GM12878 (cell line): ENCODE measurements at regions not wholly inside any gene's neighbourhood (a gene's known extent, or its start where the extent isn't known, plus 50 kb on each side); places are given as distances from the start of the nearest gene placed in this dataset.

ENCODE experiments used
- ATAC-seq: fragments of 200-7000 bp; cut with Tn5 transposase; 3 replicates; pipeline ENCODE4 v1.9.1; 2020; ENCODE audit warnings: mild to moderate bottlenecking, moderate library complexity
- BruUV-seq: library from RNA; stranded (reverse); fragments of 400-500 nt; replicated peaks from 2 replicates; lab custom pipeline; 2021; lab: Mats Ljungman, UMichigan
- CTCF ChIA-PET: fragments of 300-600 bp; sonication (Branson Sonifier 250); formaldehyde crosslinking; extraction: SDS; loops from one replicate; lab custom pipeline; 2021; ENCODE audit warnings: inconsistent platforms; lab: Yijun Ruan, JAX
- POLR2A ChIA-PET: fragments of 350-600 bp; formaldehyde crosslinking; extraction: SDS; loops from one replicate; lab custom pipeline; 2021; ENCODE audit warnings: inconsistent platforms; lab: Charles Lee
- RAD21 ChIA-PET: fragments of 300-600 bp; sonication (Branson Sonifier 250); formaldehyde crosslinking; loops from one replicate; lab custom pipeline; 2023; ENCODE audit warnings: antibody characterized with exemption; ENCODE audit not compliant: unreplicated experiment; lab: Charles Lee
- SMC1A ChIA-PET: fragments of 300-600 bp; sonication (Branson Sonifier 250); formaldehyde crosslinking; loops from one replicate; lab custom pipeline; 2023; ENCODE audit not compliant: unreplicated experiment, uncharacterized antibody; lab: Charles Lee
- DNase-seq: peaks from one replicate; pipeline ENCODE4 v3.0.0-alpha.2; 2011; ENCODE audit warnings: low read depth, low spot score
- FAIRE-seq: peaks from 3 replicates; lab custom pipeline; 2011; peaks lifted over from hg19 to GRCh38; lab: Jason Lieb, UNC
- H2AFZ ChIP-seq: 2 replicates; pipeline ENCODE4 v1.6.0; 2011; ENCODE audit warnings: low read depth, low read length, control low read depth; ENCODE audit not compliant: control insufficient read depth
- H3K27ac ChIP-seq: 2 replicates; pipeline ENCODE4 v1.5.1; 2011; ENCODE audit warnings: control low read depth; ENCODE audit not compliant: control insufficient read depth, insufficient read depth
- H3K27me3 ChIP-seq, 2 experiments: replicated peaks in 1 of 2; 2 replicates each; pipeline versions ENCODE4 v1.6.0 to v1.6.1; 2011; ENCODE audit warnings: low read length in 1 of 2; ENCODE audit not compliant: control insufficient read depth in 2 of 2, insufficient read depth in 2 of 2
- H3K36me3 ChIP-seq, 2 experiments: 2 replicates each; pipeline ENCODE4 v1.5.1; 2011; ENCODE audit warnings: low read length in 1 of 2; ENCODE audit not compliant: control insufficient read depth in 2 of 2, insufficient read depth in 2 of 2
- H3K4me1 ChIP-seq: 2 replicates; pipeline ENCODE4 v1.6.1; 2011; ENCODE audit warnings: mild to moderate bottlenecking, low read length, moderate library complexity, mixed read lengths; ENCODE audit not compliant: control insufficient read depth, insufficient read depth
- H3K4me2 ChIP-seq: 2 replicates; pipeline ENCODE4 v1.6.0; 2011; ENCODE audit warnings: control low read depth; ENCODE audit not compliant: control insufficient read depth, insufficient read depth
- H3K4me3 ChIP-seq: fragments of 200-600 bp; sonication (generic); 2 replicates; pipeline ENCODE4 v1.5.1; 2016
- H3K79me2 ChIP-seq: 2 replicates; pipeline ENCODE4 v1.6.0; 2011; ENCODE audit warnings: low read length; ENCODE audit not compliant: control insufficient read depth, insufficient read depth
- H3K9ac ChIP-seq: 2 replicates; pipeline ENCODE4 v1.8.0; 2011; ENCODE audit warnings: low read length, control low read depth, mixed read lengths; ENCODE audit not compliant: control insufficient read depth, insufficient read depth
- H3K9me3 ChIP-seq: replicated peaks from 3 replicates; pipeline ENCODE4 v1.5.1; 2011; ENCODE audit warnings: mild to moderate bottlenecking, low read length; ENCODE audit not compliant: control insufficient read depth, insufficient read depth
- H4K20me1 ChIP-seq: 2 replicates; pipeline ENCODE4 v1.6.0; 2011; ENCODE audit not compliant: control insufficient read depth, insufficient read depth
- BRCA1 ChIP-seq: IDR thresholded peaks from 2 replicates; pipeline ENCODE4 v1.6.1; 2011; ENCODE audit warnings: low read depth, low read length, improper control_type of control experiment
- CEBPB ChIP-seq, 2 experiments: fragments of 150-350 bp in 1 of 2; IDR thresholded peaks; 2 replicates each; pipeline ENCODE4 v1.6.1; 2012 to 2014; ENCODE audit warnings: low read depth in 2 of 2, low read length in 2 of 2, borderline replicate concordance in 1 of 2, inconsistent platforms in 1 of 2
- IRF4 ChIP-seq: IDR thresholded peaks from 2 replicates; pipeline ENCODE4 v1.6.1; 2011; ENCODE audit warnings: low read depth, low read length
- MYB ChIP-seq: fragments of 150-350 bp; IDR thresholded peaks from 2 replicates; pipeline ENCODE4 v1.6.1; 2014; ENCODE audit warnings: mild to moderate bottlenecking, low read depth, low read length, borderline replicate concordance
- PBX3 ChIP-seq: IDR thresholded peaks from 2 replicates; pipeline ENCODE4 v1.6.1; 2011; ENCODE audit warnings: mild to moderate bottlenecking, low read depth, low read length, moderate library complexity; ENCODE audit not compliant: insufficient replicate concordance
- SIN3A ChIP-seq: IDR thresholded peaks from 2 replicates; pipeline ENCODE4 v1.6.1; 2012; ENCODE audit warnings: low read depth, low read length, improper control_type of control experiment
- TCF12 ChIP-seq: IDR thresholded peaks from 2 replicates; pipeline ENCODE4 v1.6.1; 2011; ENCODE audit warnings: low read depth, mild to moderate bottlenecking, low read length
- TCF7 ChIP-seq: IDR thresholded peaks from 2 replicates; pipeline ENCODE4 v1.6.1; 2014; ENCODE audit warnings: antibody characterized with exemption, borderline replicate concordance
- WGBS: methylation state at CpG from one replicate; pipeline ENCODE4 v1.1.6; 2016; ENCODE audit warnings: low lambda C conversion rate; ENCODE audit not compliant: insufficient replicate concordance, insufficient coverage; ENCODE audit errors: missing lambda C conversion rate; 5-methylcytosine and 5-hydroxymethylcytosine counted together
- in situ Hi-C: fragments of 300-500 bp; cut with MboI; formaldehyde crosslinking; loops from 9 replicates; pipeline ENCODE4 v1.14.3; 2018; ENCODE audit warnings: mixed read lengths
- intact Hi-C: fragments of 100-400 bp; cut with micrococcal nuclease; formaldehyde crosslinking; loops from one replicate; pipeline ENCODE4 v1.14.2; 2022; ENCODE audit not compliant: unreplicated experiment

GRCh38 chr4:41865981-41866798 lies 69.0 kb upstream of the TMEM33 start:
- ChIA-PET RAD21 (no interaction called here), SMC1A (no interaction called here)
- intact Hi-C loops = no loop called here

More at GRCh38 chr4:41865981-41866798, 69.0 kb upstream of the TMEM33 start:
- Histone ChIP-seq H3K9ac (no peak overlapping the region), H3K36me3 (no peaks in the 10 kb centered on the region), H4K20me1 (no peaks in the 10 kb centered on the region), H3K4me2 (no peak overlapping the region), H3K4me1 (peaks cover 4% of the 10 kb centered on the region), H3K27ac (no peak overlapping the region), H2AFZ (no peak overlapping the region), H3K9me3 (no peaks in the 10 kb centered on the region; the same call in 2 of the 3 replicates), H3K27me3 (peaks cover 10 to 14% of the 10 kb centered on the region in 2 experiments), H3K4me3 (no peak overlapping the region), H3K79me2 (no peaks in the 10 kb centered on the region)
- ATAC-seq (no peak), FAIRE-seq (no peak), DNase-seq (no peak)
- 63% methylated on average over 42 of the region's 42 CpGs for WGBS
- TF ChIP-seq MYB = no peak
- TF ChIP-seq PBX3 = no peak
- no peak for TF ChIP-seq BRCA1
- no peak for TF ChIP-seq IRF4
- no peak for TF ChIP-seq SIN3A
- no peak for TF ChIP-seq TCF7
- no peak for TF ChIP-seq CEBPB (IDR thresholded peaks at IDR 0.05; ENCODE audit: borderline replicate concordance in 1 of 2, low read depth in 2 of 2, low read length in 2 of 2)
- TF ChIP-seq TCF12 = no peak
- POLR2A ChIA-PET = no interaction called here
- CTCF ChIA-PET = no interaction called here
- in situ Hi-C loops = no loop called here
- BruUV-seq = no TSS peak
